Panc1 (cell line): ENCODE measurements at regions not wholly inside any gene's neighbourhood (a gene's known extent, or its start where the extent isn't known, plus 50 kb on each side); places are given as distances from the start of the nearest gene placed in this dataset.

ENCODE experiments used
- CTCF ChIP-seq: fragments of 450-650 bp; IDR thresholded peaks from 2 replicates; pipeline ENCODE4 v1.5.1; 2017; ENCODE audit warnings: mild to moderate bottlenecking
- POLR2AphosphoS5 ChIP-seq: IDR thresholded peaks from 2 replicates; pipeline ENCODE4 v1.6.1; 2012; ENCODE audit warnings: mild to moderate bottlenecking, low read depth, low read length, moderate library complexity

GRCh38 chr6:91860541-91861335, 1273.9 kb upstream of the MAP3K7 start:
- TF ChIP-seq CTCF (no peak), POLR2AphosphoS5 (no peak)
